Colonic mucosa (tissue), 4 donors: ENCODE measurements at regions not wholly inside any gene's neighbourhood (a gene's known extent, or its start where the extent isn't known, plus 50 kb on each side); places are given as distances from the start of the nearest gene placed in this dataset.

Source experiments
- DNase-seq: peaks from one replicate; pipeline ENCODE4 v3.0.0-alpha.2; 2020
- H3K27ac ChIP-seq: fragments of 200-600 bp; one replicate; pipeline ENCODE4 v1.8.0; 2021
- H3K27me3 ChIP-seq: fragments of 200-600 bp; one replicate; pipeline ENCODE4 v1.8.0; 2021
- H3K36me3 ChIP-seq: fragments of 200-600 bp; one replicate; pipeline ENCODE4 v1.8.0; 2021
- H3K4me1 ChIP-seq: fragments of 200-600 bp; one replicate; pipeline ENCODE4 v1.8.0; 2021; ENCODE audit warnings: mild to moderate bottlenecking
- H3K4me3 ChIP-seq: fragments of 200-600 bp; one replicate; pipeline ENCODE4 v1.8.0; 2021
- H3K9ac ChIP-seq, 2 donors: one replicate each; pipeline ENCODE4 v1.7.0; 2013; ENCODE audit warnings: control low read depth in 2 of 2, low read depth in 2 of 2, low read length in 2 of 2
- H3K9me3 ChIP-seq: fragments of 200-600 bp; one replicate; pipeline ENCODE4 v1.8.0; 2021
- intact Hi-C: fragments of 100-400 bp; cut with DNase I; formaldehyde crosslinking; loops from one replicate; pipeline ENCODE4 v1.14.1; 2022
- TF ChIP-seq, protein P1 (sequence below): fragments of 200-600 bp; IDR thresholded peaks from one replicate; pipeline ENCODE4 v1.8.0; 2022; ENCODE audit warnings: antibody characterized with exemption, mild to moderate bottlenecking
- donor health status: healthy.
- donor health status: DM: no; HTN: no; CAD: no.
- donor health status: DM: no; HTN: no; CAD: no.

DNA sequence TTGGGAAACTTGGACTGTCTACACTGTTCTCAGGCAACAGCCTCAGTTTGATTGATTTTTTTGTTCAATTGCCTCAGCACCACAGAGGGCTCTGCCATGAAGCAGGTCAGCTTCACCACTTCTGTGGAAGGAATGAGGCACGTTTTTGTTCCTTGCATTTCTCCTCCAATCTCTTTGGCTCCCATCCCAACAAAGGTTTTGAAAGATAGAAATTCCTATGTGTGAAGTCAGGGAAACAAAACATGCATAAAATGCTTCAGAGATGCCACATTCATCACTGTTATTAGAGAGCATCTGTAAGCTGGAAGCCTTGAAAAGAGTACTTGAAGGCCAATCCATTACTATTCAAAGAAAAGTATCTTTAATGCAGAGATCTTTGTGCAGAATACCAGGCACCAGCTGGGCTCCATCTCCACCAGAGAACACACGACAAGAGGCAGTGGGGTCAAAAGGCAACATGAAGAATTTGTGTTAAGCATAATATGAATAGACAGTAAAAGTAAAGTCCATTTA, 249.1 kb upstream of the LYZL1 start:
- no peaks in the 10 kb centered on the region for H3K36me3 ChIP-seq
- H3K9me3 ChIP-seq: no peaks in the 10 kb centered on the region
- H3K27me3 ChIP-seq: no peaks in the 10 kb centered on the region
- no peak overlapping the region for H3K9ac ChIP-seq
- intact Hi-C loops: no loop called here
- no peak overlapping the region for H3K4me3 ChIP-seq
- H3K4me1 ChIP-seq: no peaks in the 10 kb centered on the region
- no peak for DNase-seq
- H3K27ac ChIP-seq: no peak overlapping the region
- TF ChIP-seq, protein P1, sequence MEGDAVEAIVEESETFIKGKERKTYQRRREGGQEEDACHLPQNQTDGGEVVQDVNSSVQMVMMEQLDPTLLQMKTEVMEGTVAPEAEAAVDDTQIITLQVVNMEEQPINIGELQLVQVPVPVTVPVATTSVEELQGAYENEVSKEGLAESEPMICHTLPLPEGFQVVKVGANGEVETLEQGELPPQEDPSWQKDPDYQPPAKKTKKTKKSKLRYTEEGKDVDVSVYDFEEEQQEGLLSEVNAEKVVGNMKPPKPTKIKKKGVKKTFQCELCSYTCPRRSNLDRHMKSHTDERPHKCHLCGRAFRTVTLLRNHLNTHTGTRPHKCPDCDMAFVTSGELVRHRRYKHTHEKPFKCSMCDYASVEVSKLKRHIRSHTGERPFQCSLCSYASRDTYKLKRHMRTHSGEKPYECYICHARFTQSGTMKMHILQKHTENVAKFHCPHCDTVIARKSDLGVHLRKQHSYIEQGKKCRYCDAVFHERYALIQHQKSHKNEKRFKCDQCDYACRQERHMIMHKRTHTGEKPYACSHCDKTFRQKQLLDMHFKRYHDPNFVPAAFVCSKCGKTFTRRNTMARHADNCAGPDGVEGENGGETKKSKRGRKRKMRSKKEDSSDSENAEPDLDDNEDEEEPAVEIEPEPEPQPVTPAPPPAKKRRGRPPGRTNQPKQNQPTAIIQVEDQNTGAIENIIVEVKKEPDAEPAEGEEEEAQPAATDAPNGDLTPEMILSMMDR: no peak

GRCh38 chr10:29041616-29042015, 247.3 kb upstream of the LYZL1 start:
- no peaks in the 10 kb centered on the region for H3K36me3 ChIP-seq
- no peaks in the 10 kb centered on the region for H3K9me3 ChIP-seq
- H3K4me3 ChIP-seq: no peak overlapping the region
- no peak overlapping the region for H3K9ac ChIP-seq
- TF ChIP-seq, protein P1: no peak
- H3K27me3 ChIP-seq: no peaks in the 10 kb centered on the region
- intact Hi-C loops: no loop called here
- H3K4me1 ChIP-seq: no peaks in the 10 kb centered on the region
- DNase-seq: no peak
- no peak overlapping the region for H3K27ac ChIP-seq

- no peak for DNase-seq
- H3K4me3 ChIP-seq: no peak overlapping the region
- TF ChIP-seq, protein P1: no peak
- no peaks in the 10 kb centered on the region for H3K27me3 ChIP-seq
- H3K4me1 ChIP-seq: no peaks in the 10 kb centered on the region
- H3K9me3 ChIP-seq: no peaks in the 10 kb centered on the region
- no peaks in the 10 kb centered on the region for H3K36me3 ChIP-seq
- intact Hi-C loops: no loop called here
- no peak overlapping the region for H3K9ac ChIP-seq
- no peak overlapping the region for H3K27ac ChIP-seq
These were observed 240.4 kb upstream of the LYZL1 start for GRCh38 chr10:29048506-29048905.

DNA sequence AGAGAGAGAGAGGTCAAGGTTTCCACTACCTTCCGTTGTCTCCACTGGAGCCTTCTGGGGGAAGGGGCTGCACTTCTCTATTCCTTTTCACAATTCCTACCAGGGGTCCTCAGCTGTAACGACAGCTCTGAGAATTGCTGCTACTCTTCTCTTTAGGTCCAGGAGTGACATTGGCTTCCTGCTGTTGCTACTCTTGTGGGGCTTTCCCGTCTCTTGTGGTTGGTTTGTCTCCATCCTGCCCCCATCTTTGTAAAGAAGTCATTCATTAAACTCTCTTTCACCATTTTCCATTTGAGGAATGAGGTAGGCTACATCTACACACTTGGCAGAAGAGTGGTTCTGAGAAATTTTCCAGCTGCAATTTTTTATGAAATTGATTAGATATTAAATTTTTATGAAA, 238.8 kb upstream of the LYZL1 start:
- Histone ChIP-seq H3K4me3 (no peak overlapping the region), H3K9ac (no peak overlapping the region), H3K36me3 (no peaks in the 10 kb centered on the region), H3K9me3 (no peaks in the 10 kb centered on the region), H3K4me1 (no peaks in the 10 kb centered on the region), H3K27ac (no peak overlapping the region), H3K27me3 (no peaks in the 10 kb centered on the region)
- TF ChIP-seq, protein P1: no peak
- no peak for DNase-seq
- intact Hi-C loops: no loop called here

DNA sequence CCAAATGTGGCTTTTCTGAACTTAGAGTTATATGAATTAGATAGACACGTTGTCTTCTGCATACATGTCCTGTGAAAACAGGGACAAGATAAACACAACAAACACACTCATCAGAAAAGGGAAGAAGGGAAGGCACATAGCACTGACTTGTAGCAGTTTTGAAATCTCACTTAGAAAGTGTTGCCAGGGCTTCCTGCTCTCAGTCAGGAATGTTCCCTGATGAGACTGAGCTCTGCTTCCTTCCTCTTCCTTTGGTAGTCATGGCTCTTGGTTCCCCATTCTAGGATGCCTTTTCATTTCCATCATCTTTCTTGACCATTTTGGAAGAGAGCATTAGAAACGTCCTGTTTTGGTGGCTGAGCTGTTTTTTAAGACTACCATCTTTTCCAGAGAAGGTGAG, 233.8 kb upstream of the LYZL1 start:
- no peak for DNase-seq
- TF ChIP-seq, protein P1: no peak
- Histone ChIP-seq H3K9ac (no peak overlapping the region), H3K27ac (no peak overlapping the region), H3K9me3 (no peaks in the 10 kb centered on the region), H3K36me3 (no peaks in the 10 kb centered on the region), H3K27me3 (no peaks in the 10 kb centered on the region), H3K4me1 (no peaks in the 10 kb centered on the region), H3K4me3 (no peak overlapping the region)
- intact Hi-C loops: no loop called here

DNA sequence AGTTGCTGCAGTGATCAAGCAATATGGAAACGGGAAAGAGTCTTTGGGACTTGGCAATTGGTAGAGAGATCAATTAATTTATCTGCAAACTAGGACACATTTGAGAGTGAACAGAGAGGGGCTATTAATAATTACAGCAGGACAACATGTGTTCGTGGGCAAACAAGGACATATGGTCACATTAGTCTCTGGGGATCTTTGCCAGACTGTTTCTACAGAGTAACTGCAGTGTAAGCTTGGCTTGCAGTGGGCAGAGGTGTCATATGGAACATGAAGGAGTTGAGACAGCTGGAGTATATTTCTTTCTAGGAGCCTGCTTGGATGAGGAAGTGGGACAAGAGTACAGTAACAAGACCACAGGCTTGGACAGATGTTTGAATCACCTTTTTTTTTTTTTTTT, 232.1 kb upstream of the LYZL1 start:
- DNase-seq: no peak
- no peak overlapping the region for H3K27ac ChIP-seq
- H3K36me3 ChIP-seq: no peaks in the 10 kb centered on the region
- no peaks in the 10 kb centered on the region for H3K27me3 ChIP-seq
- TF ChIP-seq, protein P1: no peak
- no peak overlapping the region for H3K9ac ChIP-seq
- no peaks in the 10 kb centered on the region for H3K4me1 ChIP-seq
- intact Hi-C loops: no loop called here
- no peak overlapping the region for H3K4me3 ChIP-seq
- H3K9me3 ChIP-seq: no peaks in the 10 kb centered on the region
